GM19238 (cell line): ENCODE measurements at regions not wholly inside any gene's neighbourhood (a gene's known extent, or its start where the extent isn't known, plus 50 kb on each side); places are given as distances from the start of the nearest gene placed in this dataset.

Experiments used
- DNase-seq: peaks from one replicate; pipeline ENCODE4 v3.0.0; 2011; ENCODE audit warnings: low spot score; ENCODE audit not compliant: insufficient read length

DNA sequence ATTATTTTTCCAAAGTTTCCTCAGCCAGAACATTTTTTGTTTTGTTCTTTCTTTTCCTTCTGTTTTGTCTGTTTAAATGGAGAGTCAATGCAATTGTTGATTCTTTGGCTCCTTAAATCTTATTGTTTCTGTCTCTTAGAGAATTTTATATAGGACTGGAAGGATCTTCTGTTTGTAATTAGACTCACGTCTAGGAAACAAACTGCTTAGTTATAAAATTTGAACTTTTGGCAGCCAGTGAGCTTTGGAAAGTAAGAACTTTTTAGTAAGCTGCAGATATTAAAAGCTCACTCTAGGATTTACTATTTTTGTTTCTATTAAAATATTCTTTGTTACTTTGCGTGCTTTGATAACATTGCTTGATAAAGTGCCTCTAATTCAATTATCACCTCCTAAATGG is 109.8 kb upstream of the HNRNPU start:
- no peak for DNase-seq

DNA sequence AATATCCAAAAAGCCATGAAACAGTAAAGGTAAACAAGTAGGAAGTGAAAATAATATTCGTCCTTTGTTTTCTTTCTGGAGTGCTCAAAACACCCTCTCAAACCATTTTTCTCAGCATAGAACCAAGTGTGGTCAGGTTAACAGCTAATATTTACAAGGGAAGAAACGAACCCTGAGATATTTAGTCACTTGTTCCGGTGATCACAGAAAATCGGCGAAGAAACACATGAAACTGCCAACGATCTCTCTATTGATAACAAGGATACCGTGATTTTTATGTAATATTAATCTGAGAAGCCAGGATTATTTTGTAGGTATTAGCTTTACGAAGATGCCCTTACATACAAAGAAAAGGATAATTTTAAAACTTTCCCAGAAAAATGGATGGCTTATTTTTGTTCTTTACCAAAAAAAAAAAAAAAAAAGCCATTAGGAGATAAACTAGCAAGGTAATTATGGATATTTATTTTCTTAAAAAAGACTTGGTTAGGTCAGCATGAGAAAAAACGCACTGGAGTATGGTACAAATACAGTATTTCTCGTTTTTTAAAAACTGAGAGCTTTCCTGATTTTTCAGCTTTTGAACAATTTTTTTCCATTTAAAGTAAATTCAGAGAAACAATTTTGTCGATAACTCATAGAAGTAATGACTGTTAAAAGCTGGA is 107.3 kb upstream of the HNRNPU start:
- DNase-seq, result no peak

DNA sequence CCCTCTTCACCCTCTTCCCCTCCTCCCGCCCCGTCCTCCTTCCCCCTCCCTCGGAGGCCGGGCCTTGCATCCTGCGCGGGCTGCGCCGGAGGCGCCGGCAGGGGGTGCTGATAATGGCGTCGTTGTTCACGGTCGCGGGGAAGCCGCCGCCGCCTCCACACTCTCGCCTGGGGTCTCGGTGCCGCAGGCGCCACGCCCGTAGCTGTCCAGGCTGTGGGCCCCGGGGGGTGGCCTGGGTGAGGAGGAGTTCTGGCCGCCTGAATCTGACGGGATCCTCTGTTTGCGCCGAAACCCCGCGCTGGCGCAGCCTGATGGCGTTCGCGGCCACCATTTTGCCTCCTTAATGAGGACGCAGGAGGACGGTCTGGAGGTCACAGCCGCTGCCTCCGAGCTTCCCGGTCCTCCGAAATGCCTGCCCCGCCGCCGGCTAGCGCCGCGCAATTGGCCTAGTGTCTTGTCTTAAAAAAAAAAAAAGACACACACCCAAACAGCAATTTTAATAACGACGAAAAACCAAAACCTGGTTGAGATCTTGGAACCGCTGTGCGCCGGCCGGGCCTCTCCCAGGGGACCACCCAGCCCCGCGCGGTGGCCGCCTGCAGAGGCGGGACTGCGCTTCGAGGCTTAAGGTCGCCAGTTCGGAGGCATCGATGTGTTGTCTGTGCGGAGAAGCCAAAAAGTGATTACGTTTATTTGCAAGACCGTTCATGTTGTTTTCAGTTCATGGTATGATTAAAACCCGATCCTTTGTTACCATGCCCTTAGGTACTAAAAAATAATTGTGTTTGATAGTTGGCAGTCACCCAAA is 106.6 kb upstream of the HNRNPU start:
- peak; percentile 59 for DNase-seq

DNA sequence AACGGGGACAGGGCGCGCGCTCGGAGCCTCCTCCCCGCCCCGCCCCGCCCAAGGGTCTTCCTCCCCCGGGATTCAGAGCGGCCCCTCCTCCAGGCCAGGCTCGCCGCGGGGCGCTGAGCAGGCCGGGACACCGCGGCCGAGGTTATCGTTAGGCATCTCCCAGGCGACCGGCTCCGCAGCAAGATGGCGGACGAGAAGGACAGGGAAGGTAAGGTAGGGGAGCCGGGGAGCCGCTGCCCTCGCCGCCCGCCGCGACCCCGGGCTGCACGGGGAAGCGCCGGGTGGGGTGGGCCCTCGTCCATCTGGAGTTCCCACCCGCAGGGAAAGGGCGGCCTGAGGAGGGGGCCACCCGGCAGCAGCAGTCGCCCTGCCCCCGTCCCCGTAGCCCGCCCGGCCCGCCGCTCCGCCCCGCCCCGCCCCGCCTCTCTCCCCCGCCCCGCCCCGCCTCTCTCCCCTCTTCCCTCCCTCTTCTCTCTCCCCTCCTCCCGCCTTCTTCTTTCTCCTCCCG is 105.9 kb upstream of the HNRNPU start:
- no peak for DNase-seq

DNA sequence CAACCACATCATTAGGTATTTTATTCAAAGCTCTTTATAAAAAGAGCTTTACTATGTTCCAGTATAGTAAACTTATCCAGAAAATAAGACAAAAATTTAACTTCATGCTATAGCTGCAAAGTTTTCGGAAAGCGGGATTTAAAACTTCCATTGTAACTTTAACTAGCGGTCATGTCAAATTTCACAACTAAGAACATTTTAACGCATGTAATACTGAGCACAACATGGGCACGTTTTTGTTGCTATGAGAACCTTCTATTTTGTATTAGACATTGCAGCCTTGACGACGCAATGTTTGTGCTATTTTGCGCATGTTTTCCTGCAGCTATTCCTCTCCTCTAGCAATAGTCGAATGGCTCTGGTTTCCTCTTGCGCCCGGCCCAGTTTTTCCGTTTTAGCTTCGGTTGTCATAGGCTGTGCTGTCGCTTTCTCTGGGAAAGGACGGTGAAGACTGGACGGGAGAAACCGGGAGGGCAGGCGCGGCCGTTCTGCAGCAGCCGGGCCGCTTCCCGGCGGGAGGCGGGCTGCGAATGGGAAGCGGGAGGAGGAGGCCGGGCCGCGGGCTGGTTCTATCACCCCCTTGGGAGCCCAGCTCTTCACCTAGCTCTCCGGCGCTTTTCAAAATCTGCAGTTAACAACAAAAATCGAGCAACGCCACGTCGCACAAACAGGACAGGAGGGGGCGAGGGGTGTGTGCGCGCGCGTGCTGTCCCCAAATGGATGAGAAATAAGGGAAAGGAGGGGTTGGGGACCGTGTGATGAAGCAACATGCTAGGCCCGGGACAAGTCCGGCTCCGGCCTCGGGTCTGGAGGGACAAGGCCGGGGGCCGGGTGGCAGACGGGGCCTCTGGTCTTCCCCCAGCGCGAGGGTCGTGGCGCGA is 105.3 kb upstream of the HNRNPU start:
- no peak for DNase-seq

DNA sequence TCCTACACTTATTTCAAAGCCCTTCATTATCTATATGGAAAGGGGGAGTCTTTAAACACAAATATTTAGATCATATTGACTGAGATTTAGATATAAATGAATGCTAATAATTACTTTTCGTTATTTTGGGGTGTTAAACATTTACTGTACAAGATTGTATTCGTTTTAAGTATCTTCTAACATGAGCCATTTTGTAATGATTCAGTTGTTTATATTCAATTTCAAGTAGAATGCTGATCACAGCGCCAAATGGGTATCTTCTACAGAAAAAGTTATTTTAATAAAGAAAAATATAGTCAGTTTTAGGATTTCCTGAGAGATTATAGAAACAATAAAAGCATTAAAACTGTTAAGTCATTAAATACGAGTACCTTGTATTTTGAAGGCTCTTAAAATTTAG is 104.5 kb upstream of the HNRNPU start:
- DNase-seq, result no peak

DNA sequence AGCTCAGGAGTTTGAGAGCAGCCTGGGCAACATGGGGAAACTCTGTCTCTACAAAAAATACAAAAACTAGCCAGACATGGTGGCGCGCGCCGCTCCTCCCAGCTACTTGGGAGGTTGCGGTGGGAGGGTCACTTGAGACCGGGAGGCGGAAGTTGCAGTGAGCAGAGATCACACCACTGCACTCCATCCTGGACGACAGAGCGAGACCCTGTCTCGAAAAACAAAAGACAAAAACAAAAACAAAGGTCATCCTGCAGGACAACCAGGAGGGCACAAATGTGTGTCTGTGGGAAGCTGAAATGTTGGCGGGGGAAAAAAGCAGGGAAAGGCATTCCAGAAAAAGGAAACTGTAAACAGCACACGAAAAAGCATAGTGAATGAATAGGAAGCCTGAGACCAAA is 104.1 kb upstream of the HNRNPU start:
- DNase-seq, result no peak

DNA sequence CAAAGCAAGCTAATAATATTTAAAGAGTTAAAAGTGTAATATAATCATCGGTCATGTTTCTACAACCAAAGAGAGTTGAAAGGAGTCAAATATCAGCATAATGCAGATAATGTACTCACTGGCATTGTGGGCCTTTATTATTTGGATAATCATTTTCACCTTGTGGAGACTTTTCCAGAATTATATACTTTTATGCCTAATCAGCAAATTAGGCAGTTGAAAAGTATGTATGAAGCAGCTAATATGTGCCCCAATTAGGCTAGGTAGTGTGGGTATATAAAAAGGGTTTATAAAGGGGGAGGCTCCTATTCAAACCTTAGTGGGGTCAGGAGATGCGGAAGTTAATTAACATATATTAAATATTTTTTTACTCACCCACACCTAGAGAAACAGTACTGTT is 102.8 kb upstream of the HNRNPU start:
- DNase-seq, result no peak

DNA sequence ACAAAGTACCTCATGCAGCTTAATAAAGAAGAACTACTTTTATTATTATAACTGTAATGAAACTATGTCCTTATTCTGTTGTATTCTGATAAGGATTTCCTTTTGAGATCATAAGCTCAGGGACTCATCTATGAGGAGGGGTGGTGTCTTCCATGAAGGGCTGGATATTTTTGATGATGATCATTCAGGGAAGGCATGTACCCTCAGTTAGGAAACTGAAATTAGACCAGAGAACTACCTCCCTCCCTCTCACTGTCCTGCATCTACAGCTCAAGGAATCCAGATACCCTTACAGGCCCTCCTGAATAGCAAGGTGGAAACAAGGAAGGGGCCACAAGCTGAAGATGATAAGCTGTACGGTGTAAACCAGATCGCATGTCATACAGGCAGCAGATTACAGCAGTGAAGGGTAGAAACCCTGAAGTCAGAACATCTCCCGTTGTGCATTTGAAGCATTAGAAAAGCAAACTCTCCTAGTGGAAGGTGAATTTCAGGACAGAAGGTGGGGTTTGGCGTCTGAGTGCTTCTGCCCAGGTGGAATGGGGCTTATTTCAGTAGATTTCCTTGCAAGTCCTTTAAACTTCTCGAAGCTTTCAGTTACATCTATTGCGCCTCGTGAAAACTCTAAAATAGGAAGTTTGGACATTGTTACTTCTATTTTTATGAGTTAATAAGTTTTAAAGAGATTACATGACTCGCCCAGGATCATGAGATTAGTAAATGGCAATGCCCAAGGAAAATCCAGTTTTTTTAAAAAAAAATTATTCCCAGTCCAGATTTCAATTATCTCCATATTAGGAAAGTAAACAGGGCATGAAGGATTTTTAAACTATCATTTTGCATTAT is 101.1 kb upstream of the HNRNPU start:
- no peak for DNase-seq

DNA sequence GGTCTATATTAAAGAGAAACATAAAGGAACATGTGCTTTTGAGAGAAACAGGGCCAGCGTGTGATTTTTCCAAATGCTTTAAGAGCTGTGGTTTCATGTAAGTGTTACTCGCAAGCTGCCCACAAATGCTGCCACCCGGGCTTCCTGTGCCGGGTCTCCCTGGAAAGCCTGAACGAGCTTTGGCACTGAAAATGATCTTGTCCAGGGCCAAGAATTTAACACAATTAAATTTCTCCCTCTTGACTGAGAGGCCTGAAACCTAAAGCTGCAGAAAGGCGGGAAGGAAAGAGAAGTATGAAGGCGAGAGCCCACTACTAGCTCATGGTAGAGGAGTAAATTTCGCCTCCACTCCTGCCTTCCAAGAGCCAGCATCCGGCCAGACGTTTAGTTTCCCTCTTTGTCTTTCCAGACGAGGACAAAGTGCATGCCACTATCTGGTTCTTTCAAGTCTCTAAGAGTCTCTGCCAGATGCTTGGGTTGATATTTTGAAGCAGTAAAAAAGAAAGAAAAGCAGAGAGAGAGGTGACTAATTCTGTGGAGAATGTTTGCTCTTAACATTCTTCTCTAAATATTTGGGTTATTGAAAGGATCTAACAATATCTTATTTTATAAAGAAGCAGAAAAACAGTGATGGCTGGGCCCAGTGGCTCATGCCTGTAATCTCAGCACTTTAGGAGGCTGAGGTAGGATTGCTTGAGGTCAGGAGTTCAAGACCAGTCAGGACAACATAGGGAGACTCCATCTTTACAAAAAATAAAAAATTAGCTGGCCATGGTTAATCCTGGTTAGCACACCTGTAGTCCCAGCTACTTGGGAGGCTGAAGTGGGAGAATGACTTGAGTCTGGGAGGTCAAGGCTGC is 100.0 kb upstream of the HNRNPU start:
- DNase-seq, result no peak

DNA sequence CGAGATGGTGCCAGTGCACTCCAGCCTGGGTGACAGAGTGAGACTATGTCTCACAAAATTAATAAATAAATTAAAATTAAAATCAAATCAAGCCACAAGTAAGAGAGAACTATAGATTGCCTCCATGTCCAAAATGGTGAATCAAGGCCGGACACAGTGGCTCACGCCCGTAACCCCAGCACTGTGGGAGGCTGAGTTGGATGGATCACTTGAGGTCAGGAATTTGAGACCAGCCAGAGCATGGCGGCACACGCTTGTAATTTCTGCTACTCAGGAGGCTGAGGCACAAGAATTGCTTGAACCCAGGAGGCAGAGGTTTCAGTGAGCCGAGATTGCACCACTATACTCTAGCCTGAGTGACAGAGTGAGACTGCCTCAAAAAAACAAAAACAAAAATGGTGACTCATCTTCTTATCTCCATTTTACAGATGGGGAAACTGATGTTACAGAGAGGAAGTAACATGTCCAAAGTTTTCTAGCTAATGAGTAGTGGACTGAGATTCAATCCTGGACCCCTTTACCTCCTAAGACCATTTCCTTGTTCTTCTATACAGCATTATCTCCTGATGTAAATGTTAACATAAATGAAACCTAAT is 99.0 kb upstream of the HNRNPU start:
- DNase-seq, result no peak

DNA sequence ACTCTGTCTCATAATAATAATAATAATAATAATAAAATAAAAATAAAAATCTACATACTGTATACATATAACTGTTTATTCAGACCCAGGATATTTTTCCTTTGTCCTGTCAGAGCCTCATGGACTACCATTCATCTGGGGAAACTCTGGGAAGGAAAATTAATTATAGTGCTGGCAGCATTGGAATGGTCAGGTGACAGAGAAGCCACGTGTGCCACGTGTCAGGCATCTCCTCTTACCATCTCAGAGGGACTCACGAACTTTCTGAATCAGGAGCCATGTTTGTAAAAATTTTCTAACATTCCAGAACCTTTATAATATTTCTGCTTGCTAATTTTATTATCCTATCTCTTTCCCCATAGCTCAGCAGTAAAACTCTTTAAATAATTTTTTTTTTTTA is 97.8 kb upstream of the HNRNPU start:
- DNase-seq, result no peak

DNA sequence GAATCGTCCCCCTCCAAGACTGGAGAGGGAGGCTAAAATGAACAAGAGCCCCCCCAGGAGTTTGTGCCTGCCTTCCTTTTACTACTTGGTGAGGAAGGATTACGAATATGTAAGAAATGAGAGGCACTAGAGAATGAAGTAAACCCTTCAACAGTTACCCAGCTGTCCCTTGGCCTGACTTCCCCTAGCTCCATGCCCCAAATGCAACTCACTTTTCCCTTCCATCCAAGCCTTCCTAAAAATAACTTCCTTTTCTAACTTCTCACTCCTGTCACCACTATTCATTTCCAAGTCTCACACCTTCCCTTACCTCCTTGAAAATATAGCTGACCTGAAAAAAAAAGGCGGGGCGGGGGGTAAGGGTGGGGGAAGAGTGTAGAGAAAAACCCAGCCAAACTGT is 96.6 kb upstream of the HNRNPU start:
- DNase-seq, result no peak

DNA sequence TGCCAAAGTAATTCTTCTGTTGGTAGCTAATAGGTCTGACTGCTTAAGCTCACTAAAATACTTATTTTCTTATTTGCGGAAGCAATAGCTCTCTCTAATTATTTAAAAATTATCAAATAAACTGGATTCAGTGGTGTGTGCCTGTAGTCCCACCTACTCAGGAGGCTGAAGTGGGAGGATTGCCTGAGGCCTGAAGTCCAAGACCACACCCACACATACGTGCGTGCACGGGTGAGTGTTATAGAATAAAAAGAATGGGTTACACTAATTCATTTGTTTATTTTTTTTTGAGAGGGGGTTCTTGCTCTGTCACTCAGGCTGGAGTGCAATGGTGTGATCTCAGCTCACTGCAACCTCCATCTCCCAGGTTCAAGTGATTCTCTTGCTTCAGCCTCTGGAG is 94.2 kb upstream of the HNRNPU start:
- no peak for DNase-seq

DNA sequence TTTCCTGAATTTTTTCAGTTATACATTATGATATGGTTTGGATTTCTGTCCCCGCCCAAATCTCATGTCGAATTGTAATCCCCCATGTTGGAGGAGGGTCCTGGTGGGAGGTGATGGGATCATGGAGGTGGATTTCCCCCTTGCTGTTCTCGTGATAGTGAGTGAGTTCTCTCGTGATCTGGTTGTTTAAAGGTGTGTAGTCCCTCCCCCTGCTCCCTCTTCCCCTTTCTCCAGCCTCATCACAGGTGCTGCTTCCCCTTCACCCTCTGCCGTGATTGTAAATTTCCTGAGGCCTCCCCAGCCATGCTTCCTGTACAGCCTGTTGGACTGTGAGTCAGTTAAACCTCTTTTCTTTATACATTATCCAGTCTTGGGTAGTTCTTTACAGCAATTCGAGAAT is 93.2 kb upstream of the HNRNPU start:
- no peak for DNase-seq

DNA sequence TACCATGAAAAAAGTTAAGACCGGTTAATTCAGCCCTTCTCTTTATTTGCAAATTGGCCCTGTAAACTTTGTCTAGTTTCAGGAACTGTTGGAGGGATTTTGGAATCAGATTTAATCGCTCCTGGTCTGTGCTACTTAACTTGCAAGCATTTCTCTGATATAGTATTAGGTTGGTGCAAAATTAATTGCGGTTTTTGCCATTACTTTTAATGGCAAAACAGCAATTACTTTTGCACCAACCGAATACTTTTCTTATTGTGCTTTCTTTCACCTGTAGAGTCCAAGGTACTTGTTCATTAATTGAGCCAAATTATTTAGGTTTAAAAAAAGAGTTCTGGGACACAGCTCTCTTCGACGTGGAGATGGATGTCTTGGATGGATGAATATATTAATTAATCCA is 92.8 kb upstream of the HNRNPU start:
- no peak for DNase-seq

DNA sequence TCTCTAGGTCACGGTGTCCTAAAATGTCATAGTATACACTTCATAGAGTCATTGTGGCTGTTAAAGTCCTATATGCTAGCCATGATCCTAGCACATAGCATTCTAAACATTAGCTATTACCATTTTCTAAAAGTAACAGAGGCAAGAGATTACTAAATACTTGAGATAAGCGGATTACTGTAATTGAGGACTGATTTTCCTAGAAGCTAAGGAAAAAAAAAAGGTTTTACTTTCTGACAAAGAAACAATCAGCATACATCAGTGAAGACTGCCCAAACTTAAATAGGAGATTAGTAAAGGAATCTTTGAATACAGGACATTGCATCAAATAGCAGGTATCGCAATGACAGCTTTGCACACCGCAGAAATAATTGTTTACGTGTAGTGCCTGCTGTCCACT is 91.3 kb upstream of the HNRNPU start:
- DNase-seq, result no peak

DNA sequence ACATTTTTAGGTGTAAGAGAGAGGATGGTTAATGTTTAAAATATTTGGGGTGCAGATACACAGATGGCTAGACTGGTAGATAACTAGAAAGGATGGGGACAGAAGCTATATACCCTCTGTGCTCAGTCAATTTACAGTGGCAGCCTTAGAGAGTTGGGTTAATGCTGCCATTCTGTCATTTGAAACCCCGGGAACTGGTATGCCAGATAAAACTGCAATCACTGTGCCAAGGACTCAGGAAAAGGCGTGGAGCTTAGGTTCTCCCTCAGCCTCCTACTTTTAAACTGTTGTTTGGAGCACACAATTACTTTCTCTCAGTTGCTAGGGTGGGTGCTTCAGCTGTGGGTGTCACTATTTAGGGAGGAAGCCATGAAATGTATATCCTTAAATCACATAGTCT is 90.0 kb upstream of the HNRNPU start:
- DNase-seq, result no peak

DNA sequence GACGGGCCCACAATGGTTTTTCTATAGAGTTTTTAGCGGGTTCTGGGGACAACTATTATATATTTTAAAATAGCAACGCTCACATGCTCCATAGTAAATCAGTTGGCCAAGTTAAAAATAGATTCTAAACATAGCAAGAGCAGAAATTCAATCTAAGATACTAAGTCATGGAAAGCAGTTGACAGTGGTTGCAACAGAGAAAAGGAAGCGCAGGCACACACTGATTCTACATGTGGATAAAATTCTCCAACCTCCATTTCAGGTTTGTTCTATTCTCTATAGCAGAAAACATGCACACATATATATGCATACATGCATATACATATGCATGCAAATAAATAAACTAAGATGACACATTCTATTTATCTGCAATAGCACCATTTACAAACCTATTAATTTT is 89.6 kb upstream of the HNRNPU start:
- DNase-seq, result no peak

DNA sequence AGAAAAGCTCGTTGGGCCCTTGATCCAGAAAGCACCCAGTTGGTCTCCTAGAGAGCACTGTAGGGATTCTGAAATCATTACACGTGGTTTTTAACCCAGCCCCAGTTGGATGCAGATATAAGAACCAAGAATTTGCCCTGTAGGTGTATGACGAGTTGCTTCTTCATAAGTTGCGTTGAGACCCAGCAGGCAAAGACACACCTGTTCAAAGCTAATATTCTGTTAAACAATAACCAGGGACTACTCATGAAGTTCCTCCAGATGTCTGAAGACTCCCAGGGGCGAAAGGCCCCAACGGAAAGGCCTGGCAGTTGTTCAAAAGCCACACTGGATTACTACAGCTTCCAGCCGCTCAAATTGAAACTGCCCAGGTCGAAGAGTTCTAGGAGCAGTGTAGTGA is 88.6 kb upstream of the HNRNPU start:
- peak; percentile 68 for DNase-seq
